HuH-7 (cell line): ENCODE measurements at regions not wholly inside any gene's neighbourhood (a gene's known extent, or its start where the extent isn't known, plus 50 kb on each side); places are given as distances from the start of the nearest gene placed in this dataset.

Source experiments
- DNase-seq: peaks from one replicate; pipeline ENCODE4 v3.0.0; 2011; ENCODE audit warnings: low spot score

DNA sequence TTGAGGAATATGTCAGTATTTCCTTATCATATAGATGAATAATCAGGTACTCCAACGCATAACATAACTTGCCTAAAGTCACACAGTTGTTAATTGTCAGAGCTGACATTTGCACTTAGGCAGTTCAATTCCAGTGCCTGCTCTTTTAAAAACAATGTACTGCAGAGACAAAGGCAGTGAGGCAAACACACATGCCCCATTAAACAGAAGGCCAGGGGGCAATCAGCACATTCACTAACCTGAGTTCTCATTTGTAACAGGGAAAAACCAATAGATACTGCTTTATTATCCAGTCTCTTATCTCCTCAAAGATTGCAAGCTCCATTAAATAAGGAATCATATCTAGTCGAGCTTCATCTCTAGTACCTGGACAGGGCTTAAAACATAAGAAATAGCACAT, 1017.4 kb downstream of the SQOR start:
- no peak for DNase-seq

DNA sequence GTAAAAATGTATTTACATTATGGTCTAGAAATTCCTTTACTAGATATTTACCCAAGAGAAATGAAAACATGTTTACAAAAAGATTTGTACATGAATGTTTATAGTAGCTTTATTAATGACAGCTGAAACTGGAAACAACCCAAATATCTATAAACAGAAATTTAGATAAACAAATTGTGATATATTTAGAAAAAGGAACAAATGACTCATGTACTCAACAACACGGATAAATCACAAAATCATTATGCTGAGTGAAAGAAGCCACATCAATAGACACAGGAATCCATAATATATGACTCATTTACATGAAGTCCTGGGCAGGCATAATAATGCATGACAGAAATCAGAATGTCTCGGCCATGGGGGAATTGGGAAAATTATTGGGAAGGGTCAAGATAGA, 1020.2 kb downstream of the SQOR start:
- no peak for DNase-seq

DNA sequence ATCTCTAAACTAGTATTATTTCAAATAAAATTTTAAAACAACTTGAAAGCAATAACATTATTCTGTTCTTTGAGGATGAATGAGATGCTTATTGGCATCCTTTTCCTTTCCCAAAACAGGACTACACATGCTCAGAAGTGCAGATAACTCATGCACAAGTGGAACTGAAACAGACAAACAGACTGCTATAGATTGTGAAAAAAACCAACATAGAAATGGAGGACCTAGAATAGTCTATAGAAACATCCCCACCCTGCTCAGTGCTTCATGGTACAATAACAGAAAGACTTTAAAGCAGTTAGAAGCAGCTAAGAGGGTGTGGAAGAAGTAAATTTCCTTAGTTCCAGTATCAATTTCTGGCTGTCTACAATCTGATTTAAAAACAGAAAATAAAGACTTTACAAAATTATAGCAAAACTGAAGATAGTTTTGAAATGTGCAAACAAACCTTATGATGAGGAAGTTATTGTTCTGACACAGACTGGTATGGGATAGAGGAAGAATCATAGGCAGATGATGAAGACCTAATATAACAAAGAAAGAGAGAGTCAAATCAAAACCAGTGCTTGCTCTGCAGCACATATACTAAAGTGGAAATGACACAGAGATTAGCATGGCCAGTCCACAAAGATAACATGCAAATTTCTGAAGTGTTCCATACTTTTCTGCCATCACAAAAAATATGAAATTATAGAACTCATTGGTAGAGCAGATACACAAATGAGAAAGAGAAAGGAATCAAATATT, 1025.4 kb downstream of the SQOR start:
- DNase-seq: no peak

DNA sequence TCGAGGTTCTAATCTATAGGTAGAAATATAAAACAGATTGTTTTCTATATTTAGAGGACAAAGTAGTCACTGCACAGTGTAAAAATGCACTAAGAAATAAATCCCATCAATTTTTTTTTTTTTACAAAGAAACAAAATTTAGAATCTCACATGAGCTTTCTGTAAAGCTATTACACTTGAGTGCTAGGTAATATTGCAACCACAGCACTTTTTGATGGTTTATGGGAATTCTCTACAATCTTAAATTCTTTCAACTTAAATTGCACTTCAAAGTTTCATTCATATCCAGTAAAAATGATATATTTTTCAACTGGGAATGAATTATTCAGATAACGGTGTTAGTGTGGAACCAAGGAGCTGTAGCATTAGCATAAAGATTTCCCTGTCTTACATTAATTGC, 1035.4 kb downstream of the SQOR start:
- no peak for DNase-seq

DNA sequence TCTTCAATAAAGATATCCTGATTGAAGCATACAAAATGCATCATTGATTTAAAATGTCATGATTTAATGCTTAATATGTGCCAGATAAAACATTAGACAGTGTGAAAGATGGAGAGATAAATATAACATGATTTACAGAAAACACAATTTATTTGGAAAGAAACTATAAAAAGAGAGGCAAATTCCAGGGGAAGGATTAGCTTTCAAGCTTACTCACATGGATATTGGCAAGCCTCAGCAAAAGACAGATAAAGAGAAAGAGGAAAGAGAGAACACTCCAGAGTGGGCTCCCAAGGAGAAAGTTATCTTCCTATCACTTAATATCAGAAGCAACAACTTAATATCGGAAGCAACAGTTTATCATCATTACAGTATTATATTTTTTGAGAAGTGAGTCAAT, 1036.5 kb downstream of the SQOR start:
- no peak for DNase-seq

DNA sequence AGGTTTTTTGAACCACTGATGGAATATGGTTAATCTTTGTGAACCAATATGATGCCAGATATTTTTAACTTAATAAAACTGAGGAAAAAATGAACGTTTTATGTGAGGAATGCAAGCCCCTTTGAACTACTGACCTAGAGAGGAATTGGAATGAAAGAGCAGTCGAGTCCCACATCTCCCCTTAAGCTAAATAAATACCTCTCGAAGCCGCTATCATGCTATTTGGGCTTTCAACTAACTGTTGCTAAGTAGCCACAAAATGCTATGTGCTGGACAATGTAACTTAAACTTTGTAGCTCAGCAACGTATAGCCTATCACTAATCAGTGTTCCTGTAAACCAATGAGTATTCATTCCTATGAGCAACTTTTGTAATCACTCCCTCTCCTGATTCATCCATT, 1037.2 kb downstream of the SQOR start:
- no peak for DNase-seq

DNA sequence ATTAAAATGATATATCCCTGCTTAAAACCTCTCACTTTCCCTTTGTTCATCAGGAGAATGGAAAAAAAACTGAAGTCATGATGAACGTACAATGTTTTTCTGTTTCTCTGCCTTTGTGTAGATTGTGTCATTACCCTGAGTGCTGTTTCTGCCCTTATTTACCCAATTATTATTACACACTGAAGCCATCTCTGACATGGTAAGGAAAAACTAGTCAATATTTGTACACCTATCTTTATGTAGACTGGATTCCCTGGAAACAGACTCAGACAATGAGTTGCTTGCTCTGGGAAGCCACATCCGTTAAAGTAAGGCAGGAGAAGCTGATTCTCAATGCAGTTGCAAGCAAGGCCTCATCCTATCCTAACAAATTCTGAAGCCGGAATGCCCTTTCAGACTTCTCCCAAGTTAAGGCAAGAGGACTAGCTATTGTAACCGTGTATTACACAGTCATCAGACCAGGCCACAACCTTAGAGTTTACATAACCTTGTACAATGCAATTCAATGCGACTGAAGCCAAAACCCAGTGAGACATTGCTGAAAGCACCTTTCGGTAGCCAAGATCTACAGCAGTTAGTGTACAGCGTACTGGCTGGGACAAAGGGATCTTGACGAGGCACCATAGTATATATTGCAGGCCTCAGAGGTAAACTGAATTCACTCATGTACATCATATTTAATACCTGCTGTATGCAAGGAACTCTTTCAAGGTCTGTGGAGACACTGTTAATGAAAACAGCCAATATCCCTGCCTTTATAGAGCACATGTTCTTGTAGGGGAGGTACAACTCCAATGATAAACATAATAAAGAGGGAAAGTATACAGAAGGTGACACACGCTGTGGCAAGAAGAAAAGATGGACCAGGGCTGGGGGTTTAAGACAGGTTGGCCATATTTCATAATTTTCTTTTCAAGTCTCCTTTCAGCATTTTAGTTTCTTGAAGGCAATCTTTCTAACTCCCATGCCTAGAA, 1040.8 kb upstream of the SEMA6D start:
- DNase-seq: no peak

DNA sequence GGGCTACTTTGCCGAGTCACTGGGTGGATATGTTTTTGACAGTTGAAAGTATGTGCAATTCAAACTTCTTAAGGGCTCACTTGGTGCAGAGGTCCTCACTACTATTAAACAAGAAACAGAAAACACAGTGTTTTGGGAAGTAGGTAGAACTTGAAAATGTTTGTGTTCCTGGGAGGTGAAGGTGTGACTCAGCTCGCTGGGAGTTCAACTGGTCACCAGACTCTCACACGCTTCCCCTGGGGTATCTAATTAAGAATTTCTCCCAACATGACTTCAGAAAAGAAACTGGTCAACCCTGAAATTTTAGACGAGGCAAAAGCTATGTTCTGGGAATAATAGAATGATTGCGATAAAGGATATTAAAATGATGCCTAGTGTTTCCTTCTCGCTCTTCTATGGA, 1039.8 kb upstream of the SEMA6D start:
- DNase-seq: no peak

DNA sequence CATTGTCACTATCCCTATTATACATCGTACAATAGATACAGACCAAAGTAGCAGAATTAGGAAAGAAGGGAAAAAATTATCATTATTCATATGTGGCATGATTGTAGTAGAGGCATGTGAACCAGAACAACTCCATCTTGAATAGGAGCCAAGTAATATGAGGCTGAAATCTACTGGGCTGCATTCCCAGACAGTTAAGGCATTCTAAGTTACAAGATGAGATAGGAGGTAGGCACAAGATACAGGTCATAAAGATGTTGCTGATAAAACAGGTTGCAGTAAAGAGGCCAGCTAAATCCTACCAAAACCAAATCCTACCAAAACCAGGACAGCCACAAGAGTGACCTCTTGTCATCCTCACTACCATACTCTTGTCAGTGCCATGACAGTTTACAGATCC, 1035.4 kb upstream of the SEMA6D start:
- no peak for DNase-seq

DNA sequence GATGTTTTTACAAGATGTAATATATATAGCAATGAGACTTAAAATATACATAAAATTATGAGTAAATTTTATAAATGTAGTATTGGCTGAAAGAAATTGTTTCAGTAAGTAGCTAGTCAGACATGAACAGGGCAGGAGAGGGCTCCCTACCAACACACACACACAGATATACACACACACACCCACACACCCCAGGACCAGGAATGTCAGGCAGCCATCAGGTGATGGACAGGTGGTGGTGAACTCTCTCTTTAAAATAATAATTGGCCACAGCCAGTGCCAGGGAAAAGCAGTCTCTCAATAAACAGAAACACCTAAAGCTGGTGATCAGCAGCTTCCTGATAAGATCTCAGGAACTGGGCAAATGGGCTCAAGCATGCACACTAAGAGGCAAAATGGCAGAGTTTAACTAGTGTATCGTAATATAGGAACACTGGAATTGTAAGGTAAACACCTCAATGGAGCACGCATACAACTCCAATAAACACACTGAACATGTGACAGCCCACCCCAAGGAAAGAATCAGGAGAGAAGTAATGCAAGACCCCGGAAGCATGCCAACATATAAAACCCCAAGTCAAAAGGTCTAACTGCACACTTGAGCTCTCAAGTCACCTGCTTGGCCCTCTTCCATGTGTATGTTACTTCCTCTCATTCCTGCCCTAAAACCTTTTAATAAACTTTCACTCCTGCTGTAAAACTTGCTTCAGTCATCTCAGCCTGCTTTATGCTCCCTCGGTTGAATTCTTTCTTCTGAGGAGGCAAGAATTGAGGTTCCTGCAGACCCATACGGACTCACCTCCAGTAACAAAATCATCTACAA, 1034.1 kb upstream of the SEMA6D start:
- no peak for DNase-seq

DNA sequence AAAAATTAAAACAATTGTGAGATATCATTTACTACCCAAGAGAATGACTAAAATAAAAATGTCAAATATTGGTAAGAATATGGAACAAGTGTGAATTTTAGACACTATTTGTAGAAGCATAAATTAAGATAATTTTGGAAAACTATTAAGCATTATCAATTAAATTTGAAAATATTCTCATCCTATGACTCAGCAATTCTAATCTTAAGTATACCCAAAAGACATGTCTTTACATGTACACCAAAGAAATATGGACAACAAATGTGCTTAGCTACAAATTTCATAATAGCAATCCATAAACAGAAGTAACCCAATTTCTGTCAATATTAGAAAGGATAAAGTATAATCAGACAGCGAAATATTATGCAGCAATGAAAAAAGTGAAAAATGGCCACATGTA, 1032.2 kb upstream of the SEMA6D start:
- DNase-seq: no peak

DNA sequence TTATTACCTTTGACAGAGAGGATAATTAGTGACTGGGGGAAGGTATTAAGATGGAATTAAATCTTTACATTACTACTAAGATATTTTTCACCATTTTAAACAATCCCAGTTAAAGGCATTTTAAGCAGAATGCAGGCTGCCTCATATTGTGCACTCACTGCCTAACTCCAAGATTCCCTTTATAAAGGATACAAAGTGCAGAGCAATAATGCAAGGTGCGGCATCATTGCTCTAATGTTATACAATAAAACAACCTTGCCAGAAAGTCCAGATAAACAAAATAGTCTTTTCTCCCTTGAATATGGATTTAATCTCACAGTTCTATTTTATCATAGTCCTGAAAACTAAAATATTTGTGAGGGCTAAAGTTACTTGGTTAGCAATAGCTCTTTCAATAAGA, 1031.6 kb upstream of the SEMA6D start:
- DNase-seq: no peak

DNA sequence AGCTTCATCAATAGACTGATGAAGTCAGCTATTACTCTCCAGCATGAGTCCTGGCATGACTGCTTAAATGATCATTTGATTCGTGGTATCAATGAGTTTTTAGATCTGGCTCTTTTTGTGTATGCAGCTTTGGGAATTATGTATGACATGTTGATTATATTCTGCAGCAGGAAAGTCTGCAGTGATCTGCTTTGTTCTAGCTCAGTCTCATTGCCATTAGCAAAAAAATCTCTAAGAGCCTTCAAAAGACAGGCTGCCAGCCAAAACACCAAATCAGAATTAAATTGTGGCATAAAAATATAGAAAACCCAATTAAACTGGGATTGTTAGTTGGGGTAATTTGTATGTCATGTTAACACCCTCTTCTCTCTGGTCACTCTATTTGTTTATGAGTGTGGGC, 1021.0 kb upstream of the SEMA6D start:
- no peak for DNase-seq

DNA sequence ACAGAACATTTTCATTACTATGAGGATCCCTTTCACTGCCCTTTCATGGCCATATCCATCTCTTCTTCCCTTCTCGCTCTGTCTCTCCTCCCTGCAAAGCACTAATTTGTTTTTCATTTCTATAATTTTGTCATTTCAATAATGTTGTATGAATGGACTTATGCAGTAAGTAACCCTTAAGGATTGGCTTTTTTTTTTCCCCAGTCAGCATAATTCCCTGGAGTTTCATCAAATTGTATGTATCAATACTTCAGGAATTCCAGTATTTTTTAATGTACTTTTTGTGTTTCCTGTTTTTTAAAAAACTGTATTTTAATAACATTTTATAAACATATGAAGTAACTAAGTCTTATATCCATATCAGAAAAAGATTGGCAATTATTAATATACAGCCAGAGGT, 1016.0 kb upstream of the SEMA6D start:
- DNase-seq: no peak

DNA sequence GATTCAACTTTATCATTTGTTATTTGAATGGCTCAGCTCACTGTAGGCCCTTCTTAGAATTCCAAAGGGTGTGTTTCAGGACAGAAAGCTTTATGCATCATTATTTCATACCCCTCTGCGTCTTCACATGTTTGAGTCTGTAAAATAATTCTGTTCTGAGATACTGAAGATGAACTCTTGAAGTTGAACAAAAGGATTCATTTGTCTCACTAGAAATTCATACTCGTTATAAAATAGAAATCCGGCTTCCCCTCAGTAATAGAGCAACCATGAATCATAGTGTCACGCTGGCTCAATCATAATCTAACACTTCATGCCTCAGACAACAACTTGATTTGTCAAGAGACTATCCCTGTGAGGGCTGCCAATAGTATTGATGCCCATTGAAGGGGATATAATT, 1015.4 kb upstream of the SEMA6D start:
- no peak for DNase-seq

DNA sequence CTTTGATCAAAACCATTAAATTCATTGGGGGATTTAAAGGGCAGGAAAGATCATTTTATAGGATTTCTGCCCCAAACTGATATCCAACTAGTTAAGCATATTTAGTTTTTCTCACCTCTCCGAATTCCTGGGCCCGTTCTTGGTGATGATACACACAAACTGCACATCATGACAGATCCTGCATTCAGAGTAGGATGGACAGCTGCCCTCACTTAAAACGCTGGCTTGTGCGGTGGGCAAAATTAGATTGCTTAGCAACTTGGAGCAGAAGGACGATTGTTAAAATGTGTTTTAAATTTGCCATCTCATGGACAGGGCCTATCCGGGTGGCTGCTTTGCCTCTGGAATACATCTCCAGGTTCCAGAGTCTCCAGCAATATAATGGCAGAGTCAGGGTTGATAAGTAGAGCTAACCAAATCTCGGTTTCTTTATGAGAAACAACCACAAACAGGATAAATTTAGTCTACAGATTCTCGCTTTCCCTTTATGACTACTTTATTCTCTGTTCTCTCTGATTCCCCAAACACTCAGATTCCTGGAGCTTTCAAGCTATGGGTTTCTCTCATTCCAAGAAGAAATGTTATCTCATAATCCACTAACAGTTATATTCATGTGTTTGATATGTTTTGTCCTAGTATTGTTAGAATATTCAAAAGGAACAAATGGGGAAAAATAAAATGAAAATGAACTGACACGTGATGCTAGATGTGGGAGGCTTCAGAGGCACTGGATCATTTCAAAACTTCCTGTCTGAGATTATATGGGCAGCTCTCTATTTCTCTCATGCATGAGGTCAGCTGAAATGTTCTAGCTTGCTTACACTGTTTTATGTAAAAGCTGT, 1014.1 kb upstream of the SEMA6D start:
- DNase-seq: no peak

DNA sequence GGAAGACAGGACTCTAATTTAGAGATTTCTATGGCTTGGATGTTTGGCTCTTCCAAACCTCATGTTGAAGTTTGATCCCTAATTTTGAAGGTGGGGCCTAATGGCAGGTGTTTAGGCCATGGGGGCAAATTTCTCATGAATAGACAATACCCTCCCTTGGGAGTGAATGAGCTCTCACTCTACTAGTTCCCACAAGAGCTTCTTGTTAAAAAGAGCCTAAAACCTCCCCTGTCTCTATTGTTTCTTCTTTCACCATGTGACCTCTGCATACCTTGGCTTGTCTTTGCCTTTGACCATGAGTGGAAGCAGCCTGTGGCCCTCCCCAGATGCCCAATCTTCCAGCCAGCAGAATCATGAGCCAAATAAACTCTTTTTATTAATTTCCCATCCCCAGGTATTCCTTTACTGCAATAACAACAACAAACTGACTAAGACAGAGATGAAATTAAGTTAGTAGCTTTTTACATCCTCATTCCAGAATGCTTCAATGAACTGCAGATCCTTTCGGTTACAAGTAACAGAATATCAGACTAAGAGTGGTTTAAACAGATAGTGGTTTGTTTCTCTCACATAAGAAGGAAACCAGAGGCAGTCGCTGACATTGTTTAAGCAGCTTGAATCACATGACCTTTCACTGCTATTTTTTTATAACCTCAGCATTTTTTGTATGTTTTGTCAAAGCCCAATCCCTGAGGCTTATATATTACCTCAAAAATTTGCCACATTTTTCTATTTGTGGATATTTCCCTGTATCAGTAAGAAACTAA, 1013.3 kb upstream of the SEMA6D start:
- DNase-seq: no peak

DNA sequence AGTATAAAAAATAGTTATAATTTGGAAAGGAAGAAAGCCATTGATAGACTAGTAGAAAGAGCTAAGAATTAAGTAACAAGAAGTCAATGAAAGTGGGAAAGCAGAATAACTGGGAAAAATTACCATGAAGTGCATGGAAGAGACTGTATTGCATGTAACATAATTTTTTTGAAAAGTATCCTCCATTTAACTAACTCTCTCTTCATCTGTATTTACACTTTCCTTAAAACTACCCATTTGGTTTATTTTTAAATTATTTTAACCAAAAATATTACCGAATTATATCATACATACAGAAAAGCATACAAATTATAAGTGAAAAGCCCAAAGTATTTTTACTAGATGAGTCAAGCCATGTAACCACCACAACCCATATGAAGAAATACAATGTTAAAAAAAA, 1009.9 kb upstream of the SEMA6D start:
- DNase-seq: no peak

DNA sequence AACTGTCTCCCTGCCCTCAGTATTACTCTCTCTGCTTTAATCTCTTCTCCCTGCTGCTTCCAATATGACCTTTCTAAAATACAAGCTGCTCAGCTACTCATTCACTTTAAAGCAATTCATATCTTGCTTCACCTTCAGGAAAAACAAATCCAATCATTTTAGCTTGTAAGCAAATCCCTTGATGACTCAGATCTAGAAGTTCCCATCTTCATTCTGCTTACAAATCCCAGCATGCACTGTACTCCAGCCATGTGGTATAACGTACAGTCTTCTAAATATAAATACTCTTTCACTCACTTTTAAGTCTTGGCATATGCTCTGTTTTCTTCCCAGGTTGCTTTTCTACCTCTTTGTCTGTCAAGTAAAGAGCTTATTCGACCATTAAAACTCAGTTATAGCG, 1009.1 kb upstream of the SEMA6D start:
- DNase-seq: no peak

DNA sequence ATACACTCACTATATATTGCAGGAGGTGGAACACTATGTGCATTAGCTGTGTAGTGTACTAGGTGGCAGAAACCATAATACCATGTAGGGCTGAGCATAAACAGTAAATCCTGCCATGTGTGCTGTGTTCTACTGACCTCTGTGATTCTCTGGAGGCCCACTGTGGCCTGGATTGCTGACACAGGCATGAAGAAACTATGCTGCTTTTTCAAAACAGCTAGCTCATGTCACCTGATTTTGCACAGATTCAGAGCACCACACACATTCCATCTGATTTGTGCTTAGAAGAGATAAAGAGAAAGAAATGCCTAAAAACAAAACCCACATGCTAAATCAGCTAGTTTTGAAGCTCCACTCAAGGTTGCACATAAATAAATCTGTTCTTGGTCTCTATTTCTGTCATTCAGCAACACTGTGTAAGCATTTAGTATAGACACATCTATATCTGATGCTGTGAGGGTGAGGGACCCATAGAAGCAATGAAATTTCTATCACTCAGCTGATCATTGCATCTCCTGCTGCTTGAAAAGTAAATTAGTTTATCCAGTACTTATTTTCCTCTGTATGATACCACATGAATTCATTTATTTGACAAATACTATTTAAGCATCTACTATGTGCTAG, 1007.7 kb upstream of the SEMA6D start:
- DNase-seq: no peak
